ENCODE measurements at regions not wholly inside any gene's neighbourhood (a gene's known extent, or its start where the extent isn't known, plus 50 kb on each side); places are given as distances from the start of the nearest gene placed in this dataset.

- Histone ChIP-seq H3K4me3 (ENCODE audit: low read depth, low read length) (no peak overlapping the region), H3K27ac (ENCODE audit: low read depth, low read length) (no peak overlapping the region), H3K36me3 (ENCODE audit: control insufficient read depth, insufficient read depth, low read length) (no peaks in the 10 kb centered on the region), H3K9ac (ENCODE audit: low read depth, low read length) (no peak overlapping the region), H3K9me3 (ENCODE audit: control insufficient read depth, insufficient read depth, low read length) (no peaks in the 10 kb centered on the region), H3K4me1 (ENCODE audit: control insufficient read depth, insufficient read depth, low read length) (no peaks in the 10 kb centered on the region), H3K27me3 (ENCODE audit: control insufficient read depth, insufficient read depth, low read length) (no peaks in the 10 kb centered on the region)
Observed at GRCh38 chr3:99520513-99520912, 117.9 kb upstream of the COL8A1 start.

- no peaks in the 10 kb centered on the region for H3K4me1 ChIP-seq (ENCODE audit: control insufficient read depth, insufficient read depth, low read length)
- no peak overlapping the region for H3K9ac ChIP-seq (ENCODE audit: low read depth, low read length)
- no peak overlapping the region for H3K4me3 ChIP-seq (ENCODE audit: low read depth, low read length)
- H3K27me3 ChIP-seq (ENCODE audit: control insufficient read depth, insufficient read depth, low read length) = no peaks in the 10 kb centered on the region
- no peaks in the 10 kb centered on the region for H3K9me3 ChIP-seq (ENCODE audit: control insufficient read depth, insufficient read depth, low read length)
- H3K27ac ChIP-seq (ENCODE audit: low read depth, low read length) = no peak overlapping the region
- no peaks in the 10 kb centered on the region for H3K36me3 ChIP-seq (ENCODE audit: control insufficient read depth, insufficient read depth, low read length)
Observed at GRCh38 chr3:99516936-99517335, 121.5 kb upstream of the COL8A1 start.

GRCh38 chr3:99515891-99516290 is 122.5 kb upstream of the COL8A1 start:
- no peaks in the 10 kb centered on the region for H3K36me3 ChIP-seq (ENCODE audit: control insufficient read depth, insufficient read depth, low read length)
- H3K27me3 ChIP-seq (ENCODE audit: control insufficient read depth, insufficient read depth, low read length) = no peaks in the 10 kb centered on the region
- no peaks in the 10 kb centered on the region for H3K9me3 ChIP-seq (ENCODE audit: control insufficient read depth, insufficient read depth, low read length)
- no peak overlapping the region for H3K9ac ChIP-seq (ENCODE audit: low read depth, low read length)
- no peaks in the 10 kb centered on the region for H3K4me1 ChIP-seq (ENCODE audit: control insufficient read depth, insufficient read depth, low read length)
- no peak overlapping the region for H3K27ac ChIP-seq (ENCODE audit: low read depth, low read length)
- H3K4me3 ChIP-seq (ENCODE audit: low read depth, low read length) = no peak overlapping the region

- Histone ChIP-seq H3K9me3 (ENCODE audit: control insufficient read depth, insufficient read depth, low read length) (no peaks in the 10 kb centered on the region), H3K4me1 (ENCODE audit: control insufficient read depth, insufficient read depth, low read length) (no peaks in the 10 kb centered on the region), H3K4me3 (ENCODE audit: low read depth, low read length) (no peak overlapping the region), H3K9ac (ENCODE audit: low read depth, low read length) (no peak overlapping the region), H3K36me3 (ENCODE audit: control insufficient read depth, insufficient read depth, low read length) (no peaks in the 10 kb centered on the region), H3K27me3 (ENCODE audit: control insufficient read depth, insufficient read depth, low read length) (no peaks in the 10 kb centered on the region), H3K27ac (ENCODE audit: low read depth, low read length) (no peak overlapping the region)
Observed at GRCh38 chr3:99509224-99509623, 129.2 kb upstream of the COL8A1 start.

GRCh38 chr3:99508191-99508590 is 130.2 kb upstream of the COL8A1 start:
- Histone ChIP-seq H3K4me3 (ENCODE audit: low read depth, low read length) (no peak overlapping the region), H3K36me3 (ENCODE audit: control insufficient read depth, insufficient read depth, low read length) (no peaks in the 10 kb centered on the region), H3K27ac (ENCODE audit: low read depth, low read length) (no peak overlapping the region), H3K9ac (ENCODE audit: low read depth, low read length) (no peak overlapping the region), H3K4me1 (ENCODE audit: control insufficient read depth, insufficient read depth, low read length) (no peaks in the 10 kb centered on the region), H3K9me3 (ENCODE audit: control insufficient read depth, insufficient read depth, low read length) (no peaks in the 10 kb centered on the region), H3K27me3 (ENCODE audit: control insufficient read depth, insufficient read depth, low read length) (no peaks in the 10 kb centered on the region)

GRCh38 chr3:99505646-99506269 is 132.6 kb upstream of the COL8A1 start:
- Histone ChIP-seq H3K9ac (ENCODE audit: low read depth, low read length) (no peak overlapping the region), H3K9me3 (ENCODE audit: control insufficient read depth, insufficient read depth, low read length) (no peaks in the 10 kb centered on the region), H3K4me1 (ENCODE audit: control insufficient read depth, insufficient read depth, low read length) (no peaks in the 10 kb centered on the region), H3K4me3 (ENCODE audit: low read depth, low read length) (no peak overlapping the region), H3K27me3 (ENCODE audit: control insufficient read depth, insufficient read depth, low read length) (no peaks in the 10 kb centered on the region), H3K27ac (ENCODE audit: low read depth, low read length) (no peak overlapping the region), H3K36me3 (ENCODE audit: control insufficient read depth, insufficient read depth, low read length) (no peaks in the 10 kb centered on the region)

- no peaks in the 10 kb centered on the region for H3K9me3 ChIP-seq (ENCODE audit: control insufficient read depth, insufficient read depth, low read length)
- H3K36me3 ChIP-seq (ENCODE audit: control insufficient read depth, insufficient read depth, low read length) = no peaks in the 10 kb centered on the region
- no peak overlapping the region for H3K9ac ChIP-seq (ENCODE audit: low read depth, low read length)
- no peaks in the 10 kb centered on the region for H3K4me1 ChIP-seq (ENCODE audit: control insufficient read depth, insufficient read depth, low read length)
- H3K27ac ChIP-seq (ENCODE audit: low read depth, low read length) = no peak overlapping the region
- no peak overlapping the region for H3K4me3 ChIP-seq (ENCODE audit: low read depth, low read length)
- H3K27me3 ChIP-seq (ENCODE audit: control insufficient read depth, insufficient read depth, low read length) = no peaks in the 10 kb centered on the region
Observed at GRCh38 chr3:99505200-99505599, 133.2 kb upstream of the COL8A1 start.

GRCh38 chr3:99504258-99504657 is 134.1 kb upstream of the COL8A1 start:
- no peak overlapping the region for H3K9ac ChIP-seq (ENCODE audit: low read depth, low read length)
- no peaks in the 10 kb centered on the region for H3K4me1 ChIP-seq (ENCODE audit: control insufficient read depth, insufficient read depth, low read length)
- no peaks in the 10 kb centered on the region for H3K27me3 ChIP-seq (ENCODE audit: control insufficient read depth, insufficient read depth, low read length)
- H3K4me3 ChIP-seq (ENCODE audit: low read depth, low read length) = no peak overlapping the region
- H3K9me3 ChIP-seq (ENCODE audit: control insufficient read depth, insufficient read depth, low read length) = no peaks in the 10 kb centered on the region
- H3K27ac ChIP-seq (ENCODE audit: low read depth, low read length) = no peak overlapping the region
- H3K36me3 ChIP-seq (ENCODE audit: control insufficient read depth, insufficient read depth, low read length) = no peaks in the 10 kb centered on the region

GRCh38 chr3:99503350-99503749 is 135.0 kb upstream of the COL8A1 start:
- H3K27ac ChIP-seq (ENCODE audit: low read depth, low read length) = no peak overlapping the region
- no peaks in the 10 kb centered on the region for H3K27me3 ChIP-seq (ENCODE audit: control insufficient read depth, insufficient read depth, low read length)
- H3K4me1 ChIP-seq (ENCODE audit: control insufficient read depth, insufficient read depth, low read length) = no peaks in the 10 kb centered on the region
- H3K9me3 ChIP-seq (ENCODE audit: control insufficient read depth, insufficient read depth, low read length) = no peaks in the 10 kb centered on the region
- H3K4me3 ChIP-seq (ENCODE audit: low read depth, low read length) = no peak overlapping the region
- H3K9ac ChIP-seq (ENCODE audit: low read depth, low read length) = no peak overlapping the region
- H3K36me3 ChIP-seq (ENCODE audit: control insufficient read depth, insufficient read depth, low read length) = no peaks in the 10 kb centered on the region

- Histone ChIP-seq H3K9me3 (ENCODE audit: control insufficient read depth, insufficient read depth, low read length) (no peaks in the 10 kb centered on the region), H3K27ac (ENCODE audit: low read depth, low read length) (no peak overlapping the region), H3K36me3 (ENCODE audit: control insufficient read depth, insufficient read depth, low read length) (no peaks in the 10 kb centered on the region), H3K27me3 (ENCODE audit: control insufficient read depth, insufficient read depth, low read length) (no peaks in the 10 kb centered on the region), H3K4me3 (ENCODE audit: low read depth, low read length) (no peak overlapping the region), H3K4me1 (ENCODE audit: control insufficient read depth, insufficient read depth, low read length) (no peaks in the 10 kb centered on the region), H3K9ac (ENCODE audit: low read depth, low read length) (no peak overlapping the region)
Observed at GRCh38 chr3:99502871-99503270, 135.5 kb upstream of the COL8A1 start.

GRCh38 chr3:99500485-99500884 is 137.9 kb upstream of the COL8A1 start:
- no peaks in the 10 kb centered on the region for H3K27me3 ChIP-seq (ENCODE audit: control insufficient read depth, insufficient read depth, low read length)
- H3K9ac ChIP-seq (ENCODE audit: low read depth, low read length) = no peak overlapping the region
- no peaks in the 10 kb centered on the region for H3K36me3 ChIP-seq (ENCODE audit: control insufficient read depth, insufficient read depth, low read length)
- no peak overlapping the region for H3K27ac ChIP-seq (ENCODE audit: low read depth, low read length)
- H3K4me1 ChIP-seq (ENCODE audit: control insufficient read depth, insufficient read depth, low read length) = no peaks in the 10 kb centered on the region
- no peak overlapping the region for H3K4me3 ChIP-seq (ENCODE audit: low read depth, low read length)
- H3K9me3 ChIP-seq (ENCODE audit: control insufficient read depth, insufficient read depth, low read length) = no peaks in the 10 kb centered on the region

All from HUES48 (cell line).